ENCODE measurements at regions not wholly inside any gene's neighbourhood (a gene's known extent, or its start where the extent isn't known, plus 50 kb on each side); places are given as distances from the start of the nearest gene placed in this dataset.

DNA sequence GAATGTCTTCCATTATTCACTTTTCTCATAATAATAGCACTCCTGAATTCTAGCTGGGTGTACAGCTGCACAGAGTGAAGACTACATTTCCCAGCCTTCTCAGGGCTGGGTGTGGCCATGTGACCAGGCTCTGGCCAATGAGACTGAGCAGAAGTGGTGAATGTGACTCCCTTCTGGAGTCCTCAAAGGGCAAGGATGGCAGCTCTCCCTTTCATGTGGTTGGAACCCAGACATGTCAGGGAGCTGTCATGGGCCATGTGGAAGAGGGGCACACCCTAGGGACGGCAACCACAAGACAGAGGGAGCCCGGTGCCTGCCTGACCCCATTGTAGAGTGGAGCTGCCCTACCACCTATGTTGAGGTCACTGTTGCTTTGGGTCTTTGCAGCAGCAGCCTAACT lies 312.8 kb upstream of the SULF2 start:
- TF ChIP-seq, protein P1, sequence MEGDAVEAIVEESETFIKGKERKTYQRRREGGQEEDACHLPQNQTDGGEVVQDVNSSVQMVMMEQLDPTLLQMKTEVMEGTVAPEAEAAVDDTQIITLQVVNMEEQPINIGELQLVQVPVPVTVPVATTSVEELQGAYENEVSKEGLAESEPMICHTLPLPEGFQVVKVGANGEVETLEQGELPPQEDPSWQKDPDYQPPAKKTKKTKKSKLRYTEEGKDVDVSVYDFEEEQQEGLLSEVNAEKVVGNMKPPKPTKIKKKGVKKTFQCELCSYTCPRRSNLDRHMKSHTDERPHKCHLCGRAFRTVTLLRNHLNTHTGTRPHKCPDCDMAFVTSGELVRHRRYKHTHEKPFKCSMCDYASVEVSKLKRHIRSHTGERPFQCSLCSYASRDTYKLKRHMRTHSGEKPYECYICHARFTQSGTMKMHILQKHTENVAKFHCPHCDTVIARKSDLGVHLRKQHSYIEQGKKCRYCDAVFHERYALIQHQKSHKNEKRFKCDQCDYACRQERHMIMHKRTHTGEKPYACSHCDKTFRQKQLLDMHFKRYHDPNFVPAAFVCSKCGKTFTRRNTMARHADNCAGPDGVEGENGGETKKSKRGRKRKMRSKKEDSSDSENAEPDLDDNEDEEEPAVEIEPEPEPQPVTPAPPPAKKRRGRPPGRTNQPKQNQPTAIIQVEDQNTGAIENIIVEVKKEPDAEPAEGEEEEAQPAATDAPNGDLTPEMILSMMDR (IDR thresholded peaks at IDR 0.05) = no peak

GRCh38 chr20:48096957-48097890 lies 311.9 kb upstream of the SULF2 start:
- TF ChIP-seq, protein P1 (IDR thresholded peaks at IDR 0.05) = no peak

GRCh38 chr20:48096212-48096875 lies 311.1 kb upstream of the SULF2 start:
- TF ChIP-seq, protein P1 (IDR thresholded peaks at IDR 0.05) = no peak

- TF ChIP-seq, protein P1 (IDR thresholded peaks at IDR 0.05) = no peak
These were observed 309.7 kb upstream of the SULF2 start for GRCh38 chr20:48094944-48095343.

DNA sequence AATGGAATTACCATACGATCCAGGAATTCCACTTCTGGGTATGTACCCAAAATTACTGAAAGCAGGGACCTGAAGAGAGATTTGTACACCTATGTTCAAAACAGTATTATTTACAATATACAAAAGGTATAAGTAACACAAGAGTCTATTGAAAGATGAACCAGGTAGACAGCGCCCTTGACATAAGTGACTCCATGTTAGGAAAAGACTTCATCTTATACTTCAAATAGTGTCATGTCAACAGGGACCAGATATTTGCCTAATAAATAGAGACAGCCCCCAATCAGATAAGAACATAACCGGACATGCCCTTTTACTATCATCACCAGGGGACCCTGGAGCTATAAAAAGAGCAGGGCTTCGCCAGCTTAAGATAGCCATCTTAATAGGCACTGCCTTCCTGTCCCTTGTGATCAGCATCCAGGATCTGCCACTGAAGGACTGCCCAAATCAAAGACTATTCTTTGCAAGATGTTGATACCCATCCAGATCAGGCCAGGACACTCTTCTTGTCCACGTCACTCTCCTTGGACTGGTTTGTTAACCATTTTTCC lies 309.0 kb upstream of the SULF2 start:
- TF ChIP-seq, protein P1 (IDR thresholded peaks at IDR 0.05) = no peak

- TF ChIP-seq, protein P1 (IDR thresholded peaks at IDR 0.05) = no peak
These were observed 307.5 kb upstream of the SULF2 start for GRCh38 chr20:48092596-48093280.

- TF ChIP-seq, protein P1 (IDR thresholded peaks at IDR 0.05) = no peak
These were observed 305.5 kb upstream of the SULF2 start for GRCh38 chr20:48090784-48091183.
